ENCODE measurements at regions not wholly inside any gene's neighbourhood (a gene's known extent, or its start where the extent isn't known, plus 50 kb on each side); places are given as distances from the start of the nearest gene placed in this dataset.

- intact Hi-C loops (cut with micrococcal nuclease; ENCODE audit: unreplicated experiment) (no loop called here), in situ Hi-C loops (cut with MboI) (no loop called here)
- Histone ChIP-seq H3K27ac (ENCODE audit: control insufficient read depth, insufficient read depth) (no peak overlapping the region), H4K20me1 (ENCODE audit: control insufficient read depth, insufficient read depth) (no peaks in the 10 kb centered on the region), H3K4me1 (ENCODE audit: control insufficient read depth, insufficient read depth, low read length) (no peaks in the 10 kb centered on the region), H3K27me3 (replicated peaks in 1 of 2; ENCODE audit: control insufficient read depth in 2 of 2, insufficient read depth in 2 of 2, low read length in 1 of 2) (0 out of 4 replicates have a peak, but pooled peaks cover 0 to 1% of the 10 kb centered on the region in 2 experiments), H3K9ac (ENCODE audit: control insufficient read depth, insufficient read depth, low read length) (no peak overlapping the region), H3K4me2 (ENCODE audit: control insufficient read depth, insufficient read depth) (no peak overlapping the region), H3K9me3 (replicated peaks; ENCODE audit: control insufficient read depth, insufficient read depth, low read length) (no peaks in the 10 kb centered on the region), H2AFZ (ENCODE audit: control insufficient read depth, low read depth, low read length) (no peak overlapping the region), H3K79me2 (ENCODE audit: control insufficient read depth, insufficient read depth, low read length) (no peaks in the 10 kb centered on the region), H3K36me3 (ENCODE audit: control insufficient read depth in 2 of 2, insufficient read depth in 2 of 2, low read length in 1 of 2) (no peaks in the 10 kb centered on the region), H3K4me3 (no peak overlapping the region)
- ChIA-PET CTCF (no interaction called here), RAD21 (ENCODE audit: unreplicated experiment) (no interaction called here), POLR2A (no interaction called here), SMC1A (ENCODE audit: uncharacterized antibody, unreplicated experiment) (interaction anchor here (0.6 kb wide), 1 partner anchor 18 kb away, joined by 3 read pairs; no protein-coding TSS in a partner anchor)
- FAIRE-seq (no peak), ATAC-seq (no peak), DNase-seq (ENCODE audit: low read depth, low spot score) (no peak)
- BruUV-seq (replicated peaks): no TSS peak
- TF ChIP-seq IRF5 (IDR thresholded peaks at IDR 0.05; ENCODE audit: borderline replicate concordance) (no peak), NFXL1 (IDR thresholded peaks at IDR 0.05; ENCODE audit: borderline replicate concordance) (no peak), NBN (IDR thresholded peaks at IDR 0.05) (no peak), MTA3 (IDR thresholded peaks at IDR 0.05; ENCODE audit: borderline replicate concordance, low read length) (no peak), HDAC2 (IDR thresholded peaks at IDR 0.05) (no peak), NRF1 (conservative IDR thresholded peaks at IDR 0.05; ENCODE audit: low read depth, low read length) (no peak)
- TF ChIP-seq, protein P1, sequence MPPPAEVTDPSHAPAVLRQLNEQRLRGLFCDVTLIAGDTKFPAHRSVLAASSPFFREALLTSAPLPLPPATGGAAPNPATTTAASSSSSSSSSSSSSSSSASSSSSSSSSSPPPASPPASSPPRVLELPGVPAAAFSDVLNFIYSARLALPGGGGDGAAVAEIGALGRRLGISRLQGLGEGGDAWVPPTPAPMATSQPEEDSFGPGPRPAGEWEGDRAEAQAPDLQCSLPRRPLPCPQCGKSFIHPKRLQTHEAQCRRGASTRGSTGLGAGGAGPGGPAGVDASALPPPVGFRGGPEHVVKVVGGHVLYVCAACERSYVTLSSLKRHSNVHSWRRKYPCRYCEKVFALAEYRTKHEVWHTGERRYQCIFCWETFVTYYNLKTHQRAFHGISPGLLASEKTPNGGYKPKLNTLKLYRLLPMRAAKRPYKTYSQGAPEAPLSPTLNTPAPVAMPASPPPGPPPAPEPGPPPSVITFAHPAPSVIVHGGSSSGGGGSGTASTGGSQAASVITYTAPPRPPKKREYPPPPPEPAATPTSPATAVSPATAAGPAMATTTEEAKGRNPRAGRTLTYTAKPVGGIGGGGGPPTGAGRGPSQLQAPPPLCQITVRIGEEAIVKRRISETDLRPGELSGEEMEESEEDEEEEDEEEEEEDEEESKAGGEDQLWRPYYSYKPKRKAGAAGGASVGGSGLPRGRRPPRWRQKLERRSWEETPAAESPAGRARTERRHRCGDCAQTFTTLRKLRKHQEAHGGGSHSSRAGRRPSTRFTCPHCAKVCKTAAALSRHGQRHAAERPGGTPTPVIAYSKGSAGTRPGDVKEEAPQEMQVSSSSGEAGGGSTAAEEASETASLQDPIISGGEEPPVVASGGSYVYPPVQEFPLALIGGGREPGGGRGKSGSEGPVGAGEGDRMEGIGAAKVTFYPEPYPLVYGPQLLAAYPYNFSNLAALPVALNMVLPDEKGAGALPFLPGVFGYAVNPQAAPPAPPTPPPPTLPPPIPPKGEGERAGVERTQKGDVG (CRISPR knock-in tag; IDR thresholded peaks at IDR 0.05): no peak
- TF ChIP-seq, protein P2, sequence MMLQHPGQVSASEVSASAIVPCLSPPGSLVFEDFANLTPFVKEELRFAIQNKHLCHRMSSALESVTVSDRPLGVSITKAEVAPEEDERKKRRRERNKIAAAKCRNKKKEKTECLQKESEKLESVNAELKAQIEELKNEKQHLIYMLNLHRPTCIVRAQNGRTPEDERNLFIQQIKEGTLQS (IDR thresholded peaks at IDR 0.05; ENCODE audit: borderline replicate concordance, extremely low read depth, low read depth, low read length): no peak
- TF ChIP-seq, protein P3, sequence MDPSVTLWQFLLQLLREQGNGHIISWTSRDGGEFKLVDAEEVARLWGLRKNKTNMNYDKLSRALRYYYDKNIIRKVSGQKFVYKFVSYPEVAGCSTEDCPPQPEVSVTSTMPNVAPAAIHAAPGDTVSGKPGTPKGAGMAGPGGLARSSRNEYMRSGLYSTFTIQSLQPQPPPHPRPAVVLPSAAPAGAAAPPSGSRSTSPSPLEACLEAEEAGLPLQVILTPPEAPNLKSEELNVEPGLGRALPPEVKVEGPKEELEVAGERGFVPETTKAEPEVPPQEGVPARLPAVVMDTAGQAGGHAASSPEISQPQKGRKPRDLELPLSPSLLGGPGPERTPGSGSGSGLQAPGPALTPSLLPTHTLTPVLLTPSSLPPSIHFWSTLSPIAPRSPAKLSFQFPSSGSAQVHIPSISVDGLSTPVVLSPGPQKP (IDR thresholded peaks at IDR 0.05; ENCODE audit: low read depth, low read length): no peak
- 54% methylated on average over 12 of the region's 12 CpGs for WGBS (ENCODE audit: insufficient coverage, insufficient replicate concordance, low lambda C conversion rate, missing lambda C conversion rate)
These were observed 62.8 kb upstream of the KIF26B start for GRCh38 chr1:245091818-245092637.
